Fibroblast of lung (primary cell): ENCODE measurements at regions not wholly inside any gene's neighbourhood (a gene's known extent, or its start where the extent isn't known, plus 50 kb on each side); places are given as distances from the start of the nearest gene placed in this dataset.

Experiments used
- EZH2 ChIP-seq: IDR thresholded peaks from 2 replicates; pipeline ENCODE4 v1.5.1; 2012; ENCODE audit warnings: low read length, control low read depth, mild to moderate bottlenecking; ENCODE audit errors: missing control alignments
- TF ChIP-seq, protein P1 (sequence below), 2 donors: IDR thresholded peaks in 1 of 2; conservative IDR thresholded peaks in 1 of 2; 1 replicate in 1 of 2; 2 replicates in 1 of 2; pipeline ENCODE4 v1.5.1; 2011 to 2012; ENCODE audit warnings: low read length in 2 of 2, control low read depth in 1 of 2, inconsistent platforms in 1 of 2, low read depth in 1 of 2, mild to moderate bottlenecking in 1 of 2

DNA sequence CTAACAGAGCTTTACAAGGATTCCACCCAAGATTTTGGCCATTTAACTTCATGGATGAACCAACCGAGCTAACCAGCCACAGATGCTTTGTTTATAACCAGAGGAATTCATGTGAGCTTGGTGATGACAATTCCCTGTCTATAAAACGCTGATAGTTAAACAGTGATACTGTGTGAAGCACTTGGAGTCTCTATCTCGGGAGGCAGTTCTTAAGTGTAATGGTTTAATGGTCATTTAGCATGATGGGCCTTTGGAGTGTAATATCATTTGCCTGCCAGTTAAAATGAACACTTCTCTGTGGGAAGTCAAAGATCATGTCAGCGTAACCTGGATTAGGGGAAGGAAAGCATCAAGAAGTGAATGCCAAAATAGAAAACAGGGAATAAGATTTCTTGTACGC lies 368.6 kb upstream of the THRB start:
- TF ChIP-seq, protein P1, sequence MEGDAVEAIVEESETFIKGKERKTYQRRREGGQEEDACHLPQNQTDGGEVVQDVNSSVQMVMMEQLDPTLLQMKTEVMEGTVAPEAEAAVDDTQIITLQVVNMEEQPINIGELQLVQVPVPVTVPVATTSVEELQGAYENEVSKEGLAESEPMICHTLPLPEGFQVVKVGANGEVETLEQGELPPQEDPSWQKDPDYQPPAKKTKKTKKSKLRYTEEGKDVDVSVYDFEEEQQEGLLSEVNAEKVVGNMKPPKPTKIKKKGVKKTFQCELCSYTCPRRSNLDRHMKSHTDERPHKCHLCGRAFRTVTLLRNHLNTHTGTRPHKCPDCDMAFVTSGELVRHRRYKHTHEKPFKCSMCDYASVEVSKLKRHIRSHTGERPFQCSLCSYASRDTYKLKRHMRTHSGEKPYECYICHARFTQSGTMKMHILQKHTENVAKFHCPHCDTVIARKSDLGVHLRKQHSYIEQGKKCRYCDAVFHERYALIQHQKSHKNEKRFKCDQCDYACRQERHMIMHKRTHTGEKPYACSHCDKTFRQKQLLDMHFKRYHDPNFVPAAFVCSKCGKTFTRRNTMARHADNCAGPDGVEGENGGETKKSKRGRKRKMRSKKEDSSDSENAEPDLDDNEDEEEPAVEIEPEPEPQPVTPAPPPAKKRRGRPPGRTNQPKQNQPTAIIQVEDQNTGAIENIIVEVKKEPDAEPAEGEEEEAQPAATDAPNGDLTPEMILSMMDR (conservative IDR thresholded peaks at IDR 0.05 in 1 of 2, IDR thresholded peaks at IDR 0.05 in 1 of 2; ENCODE audit: low read depth in 1 of 2, low read length in 2 of 2), result no peak
- TF ChIP-seq EZH2, result no peak
